Hepatocyte (in vitro differentiated cells): ENCODE measurements at regions not wholly inside any gene's neighbourhood (a gene's known extent, or its start where the extent isn't known, plus 50 kb on each side); places are given as distances from the start of the nearest gene placed in this dataset.

Source experiments
- DNase-seq: peaks from one replicate; pipeline ENCODE4 v3.0.0-alpha.2; 2016; ENCODE audit warnings: low spot score
- H2AFZ ChIP-seq: fragments of 200-600 bp; sonication (generic); 2 replicates; pipeline ENCODE4 v1.6.0; 2016; ENCODE audit warnings: antibody characterized with exemption, mild to moderate bottlenecking
- H3K27ac ChIP-seq: fragments of 200-600 bp; sonication (generic); 2 replicates; pipeline ENCODE4 v1.5.1; 2016; ENCODE audit warnings: mild to moderate bottlenecking
- H3K27me3 ChIP-seq: fragments of 200-600 bp; sonication (generic); 2 replicates; pipeline ENCODE4 v1.6.1; 2016
- H3K36me3 ChIP-seq: fragments of 200-600 bp; sonication (generic); replicated peaks from 2 replicates; pipeline ENCODE4 v1.5.1; 2016; ENCODE audit warnings: low read depth; ENCODE audit not compliant: insufficient read depth
- H3K4me1 ChIP-seq: fragments of 200-600 bp; sonication (generic); 2 replicates; pipeline ENCODE4 v1.5.1; 2016; ENCODE audit warnings: mild to moderate bottlenecking, moderate library complexity; ENCODE audit not compliant: insufficient read depth
- H3K4me2 ChIP-seq: fragments of 200-600 bp; sonication (generic); 2 replicates; pipeline ENCODE4 v1.6.0; 2016
- H3K4me3 ChIP-seq: fragments of 200-600 bp; sonication (generic); 2 replicates; pipeline ENCODE4 v1.5.1; 2016; ENCODE audit warnings: mild to moderate bottlenecking
- H3K79me2 ChIP-seq: fragments of 200-600 bp; sonication (generic); 2 replicates; pipeline ENCODE4 v1.6.0; 2017; ENCODE audit warnings: mild to moderate bottlenecking
- H3K9me2 ChIP-seq: fragments of 200-600 bp; sonication (generic); replicated peaks from 2 replicates; pipeline ENCODE4 v1.6.0; 2017; ENCODE audit warnings: mild to moderate bottlenecking; ENCODE audit not compliant: insufficient read depth
- H3K9me3 ChIP-seq: fragments of 200-600 bp; sonication (generic); 2 replicates; pipeline ENCODE4 v1.5.1; 2016; ENCODE audit warnings: low read depth, mild to moderate bottlenecking
- H4K20me1 ChIP-seq: fragments of 200-600 bp; sonication (generic); 2 replicates; pipeline ENCODE4 v1.6.0; 2016; ENCODE audit warnings: mild to moderate bottlenecking; ENCODE audit not compliant: insufficient read depth, poor library complexity, severe bottlenecking
- EZH2 ChIP-seq: fragments of 200-600 bp; sonication (generic); IDR thresholded peaks from 2 replicates; pipeline ENCODE4 v1.6.1; 2016; ENCODE audit warnings: antibody characterized with exemption, mild to moderate bottlenecking, borderline replicate concordance
- EZH2phosphoT487 ChIP-seq: fragments of 200-600 bp; sonication (generic); IDR thresholded peaks from one replicate; pipeline ENCODE4 v1.6.1; 2018; ENCODE audit warnings: antibody characterized with exemption, mild to moderate bottlenecking, low read depth, moderate library complexity; ENCODE audit not compliant: unreplicated experiment, severe bottlenecking
- WGBS: methylation state at CpG from one replicate; pipeline ENCODE4 v1.1.6; 2016; ENCODE audit warnings: low lambda C conversion rate; ENCODE audit errors: missing lambda C conversion rate; 5-methylcytosine and 5-hydroxymethylcytosine counted together
- TF ChIP-seq, protein P1 (sequence below): fragments of 200-600 bp; sonication (generic); IDR thresholded peaks from 2 replicates; pipeline ENCODE4 v1.5.1; 2016; ENCODE audit warnings: antibody characterized with exemption, mild to moderate bottlenecking; ENCODE audit not compliant: poor library complexity

DNA sequence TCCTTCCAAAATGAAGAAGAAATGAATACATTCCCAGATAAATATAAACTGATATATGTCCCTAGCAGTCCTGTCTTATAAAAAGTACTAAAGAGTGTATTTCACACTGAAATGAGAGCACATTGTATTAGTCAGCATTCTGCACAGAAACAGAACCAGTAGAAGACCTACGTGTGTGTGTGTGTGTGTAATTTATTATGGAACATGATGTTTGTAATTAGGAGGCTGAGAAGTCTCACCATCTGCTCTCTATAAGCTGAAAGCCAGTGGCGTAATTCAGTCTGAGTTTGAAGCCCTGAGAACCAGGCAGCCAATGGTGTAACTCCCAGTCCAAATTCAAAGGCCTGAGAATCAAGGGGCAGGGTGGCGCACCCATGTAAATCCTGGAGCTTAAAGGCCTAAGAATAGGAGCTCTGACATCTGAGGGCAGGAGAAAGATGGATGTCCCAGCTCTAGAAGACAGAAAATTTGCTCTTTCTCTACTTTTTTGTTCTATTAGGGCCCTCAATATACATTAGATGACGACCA lies 146.5 kb upstream of the LYPLAL1 start:
- no peak for DNase-seq
- H3K79me2 ChIP-seq: no peaks in the 10 kb centered on the region
- no peak overlapping the region for H3K4me2 ChIP-seq
- no peaks in the 10 kb centered on the region for H3K9me2 ChIP-seq
- no peaks in the 10 kb centered on the region for H4K20me1 ChIP-seq
- TF ChIP-seq, protein P1, sequence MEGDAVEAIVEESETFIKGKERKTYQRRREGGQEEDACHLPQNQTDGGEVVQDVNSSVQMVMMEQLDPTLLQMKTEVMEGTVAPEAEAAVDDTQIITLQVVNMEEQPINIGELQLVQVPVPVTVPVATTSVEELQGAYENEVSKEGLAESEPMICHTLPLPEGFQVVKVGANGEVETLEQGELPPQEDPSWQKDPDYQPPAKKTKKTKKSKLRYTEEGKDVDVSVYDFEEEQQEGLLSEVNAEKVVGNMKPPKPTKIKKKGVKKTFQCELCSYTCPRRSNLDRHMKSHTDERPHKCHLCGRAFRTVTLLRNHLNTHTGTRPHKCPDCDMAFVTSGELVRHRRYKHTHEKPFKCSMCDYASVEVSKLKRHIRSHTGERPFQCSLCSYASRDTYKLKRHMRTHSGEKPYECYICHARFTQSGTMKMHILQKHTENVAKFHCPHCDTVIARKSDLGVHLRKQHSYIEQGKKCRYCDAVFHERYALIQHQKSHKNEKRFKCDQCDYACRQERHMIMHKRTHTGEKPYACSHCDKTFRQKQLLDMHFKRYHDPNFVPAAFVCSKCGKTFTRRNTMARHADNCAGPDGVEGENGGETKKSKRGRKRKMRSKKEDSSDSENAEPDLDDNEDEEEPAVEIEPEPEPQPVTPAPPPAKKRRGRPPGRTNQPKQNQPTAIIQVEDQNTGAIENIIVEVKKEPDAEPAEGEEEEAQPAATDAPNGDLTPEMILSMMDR: no peak
- TF ChIP-seq EZH2phosphoT487: no peak
- TF ChIP-seq EZH2: no peak
- no peaks in the 10 kb centered on the region for H3K4me1 ChIP-seq
- 84% methylated on average over 4 of the region's 4 CpGs for WGBS
- H3K36me3 ChIP-seq: no peaks in the 10 kb centered on the region
- H2AFZ ChIP-seq: no peak overlapping the region
- no peak overlapping the region for H3K4me3 ChIP-seq
- no peaks in the 10 kb centered on the region for H3K9me3 ChIP-seq
- H3K27me3 ChIP-seq: no peaks in the 10 kb centered on the region
- no peak overlapping the region for H3K27ac ChIP-seq

DNA sequence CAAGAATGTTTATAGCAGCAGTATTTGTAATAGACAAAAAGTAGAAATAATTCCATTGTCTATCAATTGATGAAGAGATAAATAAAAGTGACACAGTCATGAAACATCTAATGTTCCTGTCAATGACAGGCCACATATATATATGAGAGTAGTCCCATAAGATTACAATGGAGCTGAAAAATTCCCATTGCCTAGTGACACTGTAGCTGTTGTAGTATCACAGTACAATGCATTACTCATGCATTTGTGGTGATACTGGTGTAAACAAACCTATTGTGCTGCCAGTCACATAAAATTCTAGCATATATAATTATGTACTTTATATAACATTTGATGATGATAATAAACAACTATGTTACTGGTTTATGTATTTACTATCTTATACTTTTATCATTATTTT lies 141.9 kb upstream of the LYPLAL1 start:
- DNase-seq: no peak
- H3K4me2 ChIP-seq: no peak overlapping the region
- no peaks in the 10 kb centered on the region for H3K36me3 ChIP-seq
- no peaks in the 10 kb centered on the region for H4K20me1 ChIP-seq
- H3K9me2 ChIP-seq: no peaks in the 10 kb centered on the region
- no peaks in the 10 kb centered on the region for H3K9me3 ChIP-seq
- TF ChIP-seq EZH2phosphoT487 (no peak), EZH2 (no peak)
- TF ChIP-seq, protein P1: no peak
- H3K4me3 ChIP-seq: no peak overlapping the region
- no peak overlapping the region for H3K27ac ChIP-seq
- no peaks in the 10 kb centered on the region for H3K4me1 ChIP-seq
- H3K27me3 ChIP-seq: no peaks in the 10 kb centered on the region
- no peak overlapping the region for H2AFZ ChIP-seq
- H3K79me2 ChIP-seq: no peaks in the 10 kb centered on the region

DNA sequence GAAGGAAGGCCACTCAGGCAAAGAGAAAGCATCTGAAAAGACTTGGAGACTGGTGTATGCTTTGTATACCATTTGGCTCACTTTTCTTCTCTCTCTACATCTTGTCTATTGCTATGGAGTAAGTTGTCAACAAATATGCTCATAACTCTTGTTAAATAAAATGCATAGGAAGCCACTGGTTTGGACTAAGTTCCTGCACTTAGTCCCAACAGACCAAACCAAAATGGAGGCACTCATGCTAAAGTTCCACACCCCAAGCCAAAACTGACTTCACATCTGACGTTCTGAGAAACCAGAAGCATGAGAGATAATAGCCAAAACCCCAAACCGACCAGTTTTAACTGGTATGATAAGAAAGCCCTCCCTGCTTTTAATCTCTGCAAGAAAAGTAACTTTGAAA lies 135.3 kb upstream of the LYPLAL1 start:
- Histone ChIP-seq H3K27ac (no peak overlapping the region), H2AFZ (no peak overlapping the region), H3K9me2 (no peaks in the 10 kb centered on the region), H3K4me1 (no peaks in the 10 kb centered on the region), H3K4me3 (no peak overlapping the region), H4K20me1 (no peaks in the 10 kb centered on the region), H3K79me2 (no peaks in the 10 kb centered on the region), H3K36me3 (no peaks in the 10 kb centered on the region), H3K27me3 (no peaks in the 10 kb centered on the region), H3K9me3 (no peaks in the 10 kb centered on the region), H3K4me2 (no peak overlapping the region)
- TF ChIP-seq, protein P1: no peak
- no peak for TF ChIP-seq EZH2
- TF ChIP-seq EZH2phosphoT487: no peak
- DNase-seq: no peak
- 70% methylated on average over 2 of the region's 2 CpGs for WGBS

DNA sequence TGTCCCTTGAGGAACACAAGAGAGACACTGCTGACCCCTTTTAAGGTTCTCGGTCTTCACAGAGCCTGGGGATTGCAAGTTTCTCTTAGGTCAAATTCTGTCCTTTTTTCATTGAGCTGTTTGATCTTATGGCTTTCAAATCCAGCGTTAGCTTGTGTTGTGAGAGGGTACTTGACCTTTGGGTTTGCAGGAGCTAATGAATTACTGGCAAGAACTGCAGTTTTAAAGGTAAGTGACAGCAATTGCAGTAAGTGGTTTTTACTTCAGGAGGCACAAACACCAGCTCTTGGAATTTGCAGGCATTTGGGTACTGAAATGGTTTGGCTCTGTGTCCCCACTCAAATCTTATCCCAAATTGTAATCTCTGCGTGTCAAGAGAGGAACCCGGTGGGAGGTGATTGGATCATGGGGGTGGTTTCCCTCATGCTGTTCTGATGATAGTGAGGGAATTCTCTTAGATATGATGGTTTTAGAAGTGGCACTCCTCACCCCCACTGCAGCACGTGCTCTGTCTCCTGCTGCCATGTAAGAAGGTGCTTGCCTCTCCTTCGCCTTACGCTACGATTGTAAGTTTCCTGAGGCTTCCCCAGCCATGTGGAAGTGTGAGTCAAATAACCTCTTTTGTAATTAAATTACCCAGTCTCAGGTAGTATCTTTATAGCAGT lies 134.5 kb upstream of the LYPLAL1 start:
- no peaks in the 10 kb centered on the region for H3K9me2 ChIP-seq
- no peak overlapping the region for H2AFZ ChIP-seq
- no peaks in the 10 kb centered on the region for H3K4me1 ChIP-seq
- H3K9me3 ChIP-seq: no peaks in the 10 kb centered on the region
- 73% methylated on average over 8 of the region's 8 CpGs for WGBS
- H3K36me3 ChIP-seq: no peaks in the 10 kb centered on the region
- no peaks in the 10 kb centered on the region for H3K27me3 ChIP-seq
- H3K4me3 ChIP-seq: no peak overlapping the region
- no peaks in the 10 kb centered on the region for H4K20me1 ChIP-seq
- DNase-seq: no peak
- TF ChIP-seq EZH2: no peak
- peak overlapping the region; percentile 32 for H3K4me2 ChIP-seq
- H3K79me2 ChIP-seq: no peaks in the 10 kb centered on the region
- no peak overlapping the region for H3K27ac ChIP-seq
